GM12891 (cell line): ENCODE measurements at regions not wholly inside any gene's neighbourhood (a gene's known extent, or its start where the extent isn't known, plus 50 kb on each side); places are given as distances from the start of the nearest gene placed in this dataset.

Experiments used
- PAX5 ChIP-seq: IDR thresholded peaks from 2 replicates; pipeline ENCODE4 v1.6.1; 2011; ENCODE audit warnings: low read length, moderate library complexity, mild to moderate bottlenecking; ENCODE audit not compliant: insufficient read depth, severe bottlenecking
- POLR2A ChIP-seq: IDR thresholded peaks from 2 replicates; pipeline ENCODE4 v1.6.1; 2011; ENCODE audit warnings: low read depth, low read length, control low read depth
- POLR2AphosphoS5 ChIP-seq: IDR thresholded peaks from 2 replicates; pipeline ENCODE4 v1.6.1; 2011; ENCODE audit warnings: low read depth, low read length, control low read depth
- POU2F2 ChIP-seq: IDR thresholded peaks from 2 replicates; pipeline ENCODE4 v1.6.1; 2011; ENCODE audit warnings: low read depth, mild to moderate bottlenecking, control low read depth, low read length, moderate library complexity
- SPI1 ChIP-seq: IDR thresholded peaks from 2 replicates; pipeline ENCODE4 v1.6.1; 2011; ENCODE audit warnings: low read depth, low read length, control low read depth
- TAF1 ChIP-seq: IDR thresholded peaks from 2 replicates; pipeline ENCODE4 v1.6.1; 2011; ENCODE audit warnings: low read depth, low read length, control low read depth

- TF ChIP-seq POLR2AphosphoS5, result no peak
- TF ChIP-seq POLR2A, result no peak
- no peak for TF ChIP-seq SPI1
- no peak for TF ChIP-seq TAF1
- no peak for TF ChIP-seq POU2F2
- TF ChIP-seq PAX5, result no peak
These were observed 1465.5 kb downstream of the SLITRK5 start for GRCh38 chr13:89136678-89137077.
